GM10266 (cell line): ENCODE measurements at regions not wholly inside any gene's neighbourhood (a gene's known extent, or its start where the extent isn't known, plus 50 kb on each side); places are given as distances from the start of the nearest gene placed in this dataset.

Experiments
- DNase-seq: peaks from one replicate; pipeline ENCODE4 v3.0.0; 2012; ENCODE audit errors: extremely low spot score
- TF ChIP-seq, protein P1 (sequence below): IDR thresholded peaks from 2 replicates; pipeline ENCODE4 v1.5.1; 2012; ENCODE audit warnings: mild to moderate bottlenecking, low read depth; ENCODE audit not compliant: control insufficient read depth, insufficient read depth; ENCODE audit errors: missing control alignments

DNA sequence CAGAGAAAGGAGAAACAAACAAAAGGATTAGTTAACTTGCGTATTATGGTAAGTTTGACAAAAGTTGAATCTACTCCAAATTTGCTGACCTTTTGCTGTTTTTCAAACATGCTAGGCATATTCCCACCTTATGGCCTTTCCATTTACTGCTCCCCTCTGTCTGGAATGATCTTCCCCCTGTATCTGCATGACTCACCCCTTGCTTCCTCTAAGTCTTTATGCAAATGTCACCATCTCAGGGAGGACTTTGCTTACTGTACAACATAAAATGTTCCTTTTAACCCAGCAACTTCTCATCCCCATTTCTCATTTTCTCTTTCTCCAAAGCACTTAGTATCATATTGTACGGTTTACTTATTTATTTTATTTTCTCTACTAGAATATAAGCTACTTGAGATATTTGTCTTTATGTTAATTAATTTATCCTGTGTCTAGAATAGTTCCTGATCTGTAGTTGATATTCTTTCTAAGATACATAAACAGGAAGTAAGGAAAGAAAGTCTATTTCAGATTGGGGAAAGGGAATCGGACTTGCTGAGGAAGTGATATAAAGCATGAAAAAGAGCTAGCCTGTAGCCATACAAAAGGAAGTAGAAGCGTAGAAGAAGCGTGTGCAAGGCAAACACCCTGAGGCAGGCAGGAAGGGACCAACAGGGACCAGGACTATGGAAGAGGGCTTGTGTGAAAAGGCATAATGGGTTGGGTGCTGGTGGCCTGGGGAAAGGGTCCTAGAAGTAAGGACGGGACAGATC is 144.9 kb upstream of the ERBB4 start:
- DNase-seq, result no peak
- TF ChIP-seq, protein P1, sequence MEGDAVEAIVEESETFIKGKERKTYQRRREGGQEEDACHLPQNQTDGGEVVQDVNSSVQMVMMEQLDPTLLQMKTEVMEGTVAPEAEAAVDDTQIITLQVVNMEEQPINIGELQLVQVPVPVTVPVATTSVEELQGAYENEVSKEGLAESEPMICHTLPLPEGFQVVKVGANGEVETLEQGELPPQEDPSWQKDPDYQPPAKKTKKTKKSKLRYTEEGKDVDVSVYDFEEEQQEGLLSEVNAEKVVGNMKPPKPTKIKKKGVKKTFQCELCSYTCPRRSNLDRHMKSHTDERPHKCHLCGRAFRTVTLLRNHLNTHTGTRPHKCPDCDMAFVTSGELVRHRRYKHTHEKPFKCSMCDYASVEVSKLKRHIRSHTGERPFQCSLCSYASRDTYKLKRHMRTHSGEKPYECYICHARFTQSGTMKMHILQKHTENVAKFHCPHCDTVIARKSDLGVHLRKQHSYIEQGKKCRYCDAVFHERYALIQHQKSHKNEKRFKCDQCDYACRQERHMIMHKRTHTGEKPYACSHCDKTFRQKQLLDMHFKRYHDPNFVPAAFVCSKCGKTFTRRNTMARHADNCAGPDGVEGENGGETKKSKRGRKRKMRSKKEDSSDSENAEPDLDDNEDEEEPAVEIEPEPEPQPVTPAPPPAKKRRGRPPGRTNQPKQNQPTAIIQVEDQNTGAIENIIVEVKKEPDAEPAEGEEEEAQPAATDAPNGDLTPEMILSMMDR, result no peak

DNA sequence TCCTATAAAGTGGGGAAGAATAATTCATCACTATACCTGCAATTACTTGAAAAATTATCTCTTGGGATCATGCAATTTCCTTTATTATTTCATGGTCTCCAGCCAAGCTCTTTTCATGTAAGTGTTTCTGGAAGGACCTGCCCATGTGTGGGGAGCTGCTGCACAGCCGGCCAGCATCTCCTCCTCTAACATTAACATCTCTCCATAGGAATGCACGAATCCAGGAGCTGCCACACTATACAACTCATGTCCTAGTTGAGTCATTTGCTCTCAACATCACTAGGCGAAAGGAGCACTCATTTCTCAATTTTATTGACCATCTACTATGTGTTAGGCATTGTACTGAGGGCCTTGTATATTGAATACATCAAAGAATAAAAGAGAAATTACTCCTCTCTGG is 144.3 kb upstream of the ERBB4 start:
- TF ChIP-seq, protein P1, result no peak
- no peak for DNase-seq

DNA sequence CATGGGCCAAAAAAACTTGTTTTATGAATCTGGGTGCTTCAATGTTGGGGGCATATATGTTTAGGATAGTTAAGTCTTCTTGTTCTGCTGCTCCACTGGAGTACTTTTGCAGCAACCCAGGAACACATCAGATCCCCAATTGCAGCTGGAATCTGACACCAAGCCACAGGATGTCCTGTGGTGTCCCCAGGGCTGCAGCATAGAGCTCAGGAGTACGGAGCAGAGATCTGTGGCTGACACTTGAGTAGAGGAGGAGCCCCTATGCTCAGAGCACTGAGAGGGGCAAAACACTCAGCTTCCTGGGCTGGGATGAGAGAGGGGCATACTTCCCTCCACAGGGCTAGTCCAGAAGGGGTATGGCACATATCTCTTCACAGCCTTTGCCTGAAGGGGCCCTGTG is 138.9 kb upstream of the ERBB4 start:
- no peak for DNase-seq
- TF ChIP-seq, protein P1, result no peak

DNA sequence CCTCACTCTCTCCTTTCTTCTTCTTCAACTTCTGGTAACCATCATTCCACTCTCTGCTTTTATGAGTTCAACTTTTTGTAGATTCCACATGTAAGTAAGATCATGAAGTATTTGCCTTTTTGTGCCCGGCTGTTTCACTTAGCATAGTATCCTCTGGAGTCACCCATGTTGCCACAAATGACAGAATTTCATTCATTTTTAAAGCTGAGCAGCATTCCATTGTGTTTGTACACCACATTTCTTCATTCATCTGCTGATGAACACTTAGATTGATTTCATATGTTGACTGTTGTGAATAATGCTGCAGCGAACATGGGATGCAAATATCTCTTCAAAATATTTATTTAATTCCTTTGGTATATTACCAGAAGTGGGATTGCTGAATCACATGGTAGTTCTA is 133.6 kb upstream of the ERBB4 start:
- TF ChIP-seq, protein P1, result no peak
- no peak for DNase-seq

DNA sequence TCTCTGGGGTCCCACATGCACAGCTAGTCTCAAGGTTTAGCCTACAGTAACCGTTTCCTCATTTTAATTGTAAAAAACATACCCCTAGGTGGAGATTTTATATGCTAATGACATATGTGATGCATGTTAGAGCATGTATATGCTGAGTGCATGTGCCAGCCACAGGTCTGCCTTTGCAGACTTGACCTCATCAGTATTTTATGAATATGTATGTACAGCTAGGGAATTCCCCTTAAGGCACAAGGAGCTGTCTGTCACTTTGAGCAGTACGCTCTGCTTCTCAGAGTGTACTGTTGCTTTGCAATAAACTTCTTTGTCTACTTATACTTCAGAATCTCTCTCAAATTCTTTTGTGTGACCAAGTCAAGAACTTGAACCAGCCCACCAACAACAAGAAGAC is 131.2 kb upstream of the ERBB4 start:
- DNase-seq, result no peak

DNA sequence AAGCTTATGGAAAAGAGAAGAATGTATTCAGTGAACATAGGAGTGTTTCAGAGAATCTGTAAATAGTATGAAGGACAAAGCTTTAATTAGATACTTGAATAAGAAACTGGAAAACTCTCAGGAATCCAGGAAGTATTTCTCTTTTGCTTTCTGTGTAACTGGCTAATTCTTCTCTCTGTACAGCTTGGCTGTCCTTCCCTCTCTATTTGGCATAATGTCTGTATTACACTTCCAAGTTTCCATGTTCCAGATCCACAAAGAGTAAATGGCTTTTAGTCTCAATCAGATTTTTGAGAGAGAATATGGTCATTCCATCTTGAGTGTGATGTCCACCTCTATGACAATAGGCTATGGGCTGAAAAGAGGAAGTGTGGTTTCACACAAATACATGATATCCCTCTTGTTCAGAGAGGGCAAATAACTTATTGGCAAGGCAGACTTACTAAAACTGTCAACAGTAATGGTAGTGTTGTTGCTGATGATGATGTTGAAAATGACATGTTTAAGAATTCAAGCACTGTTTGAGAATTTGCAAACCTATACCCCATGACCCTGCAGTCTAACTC is 129.2 kb upstream of the ERBB4 start:
- DNase-seq, result no peak
- TF ChIP-seq, protein P1, result no peak

More for the DNA sequence above, 131.2 kb upstream of the ERBB4 start:
- TF ChIP-seq, protein P1, result no peak

DNA sequence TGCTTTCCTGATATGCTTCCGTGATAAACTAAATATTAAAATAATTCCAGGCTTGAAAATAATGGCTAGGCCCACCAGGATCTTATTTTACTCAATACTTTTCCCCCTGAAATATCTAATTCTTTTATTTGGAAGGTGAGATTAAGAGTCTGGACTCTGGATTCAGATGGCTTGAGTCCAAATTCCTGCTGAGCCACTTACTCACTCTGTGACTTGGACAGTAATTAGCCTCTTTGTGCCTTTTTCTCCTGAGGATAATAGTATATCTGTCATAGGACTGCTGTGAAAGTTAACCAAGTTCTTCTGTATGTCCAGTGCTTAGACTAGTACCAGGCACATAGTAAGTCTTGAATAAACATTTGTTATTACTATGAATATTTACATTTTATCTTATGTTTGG is 127.3 kb upstream of the ERBB4 start:
- no peak for DNase-seq
- TF ChIP-seq, protein P1, result no peak
